ENCODE measurements at regions not wholly inside any gene's neighbourhood (a gene's known extent, or its start where the extent isn't known, plus 50 kb on each side); places are given as distances from the start of the nearest gene placed in this dataset.

GRCh38 chr21:22174746-22175145 is 1176.5 kb downstream of the NCAM2 start:
- DNase-seq, result no peak
- no peaks in the 10 kb centered on the region for H3F3A ChIP-seq (ENCODE audit: insufficient read depth, low read depth)
- no peaks in the 10 kb centered on the region for H4K20me1 ChIP-seq (ENCODE audit: insufficient read depth)
- H3K79me2 ChIP-seq (ENCODE audit: low read depth), result no peaks in the 10 kb centered on the region
- no peak overlapping the region for H3K27ac ChIP-seq
- H3K9me3 ChIP-seq (ENCODE audit: insufficient read depth, low read depth), result no peaks in the 10 kb centered on the region
- H3K27me3 ChIP-seq (ENCODE audit: insufficient read depth, low read depth), result no peaks in the 10 kb centered on the region
- BruUV-seq (replicated peaks), result no TSS peak
- H3K36me3 ChIP-seq (ENCODE audit: low read depth), result no peaks in the 10 kb centered on the region
- POLR2A ChIA-PET (ENCODE audit: unreplicated experiment), result no interaction called here
- H3K4me3 ChIP-seq, result no peak overlapping the region
- no peak overlapping the region for H3K4me2 ChIP-seq
- H3K9me2 ChIP-seq (ENCODE audit: insufficient read depth), result no peaks in the 10 kb centered on the region
- H3K4me1 ChIP-seq (replicated peaks; ENCODE audit: insufficient read depth), result no peaks in the 10 kb centered on the region
- TF ChIP-seq EZH2 (IDR thresholded peaks at IDR 0.05; ENCODE audit: low read depth), result no peak
- TF ChIP-seq CTCF (conservative IDR thresholded peaks at IDR 0.05), result no peak
- no peak overlapping the region for H2AFZ ChIP-seq
- intact Hi-C loops (cut with micrococcal nuclease; ENCODE audit: unreplicated experiment), result no loop called here
- CTCF ChIA-PET, result no interaction called here

DNA sequence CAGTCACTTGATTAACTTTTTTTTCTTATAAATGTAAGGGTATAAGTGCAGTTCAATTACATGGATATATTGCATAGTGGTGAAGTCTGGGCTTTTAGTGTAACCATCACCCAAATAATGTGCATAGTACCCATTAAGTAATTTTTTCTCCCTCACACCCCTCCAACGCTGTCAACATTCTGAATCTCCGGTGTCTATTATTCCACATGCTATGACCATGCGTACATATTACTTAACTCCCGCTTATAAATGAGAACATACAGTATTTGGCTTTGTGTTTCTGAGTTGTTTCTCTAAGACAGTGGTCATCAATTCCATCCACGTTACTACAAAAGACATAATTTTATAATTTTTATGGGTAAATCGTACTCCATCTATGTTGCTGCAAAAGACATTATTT is 1191.1 kb downstream of the NCAM2 start:
- H3K9me3 ChIP-seq (ENCODE audit: insufficient read depth, low read depth), result no peaks in the 10 kb centered on the region
- H3K4me2 ChIP-seq, result peak overlapping the region; percentile 91
- H3F3A ChIP-seq (ENCODE audit: insufficient read depth, low read depth), result no peaks in the 10 kb centered on the region
- no peaks in the 10 kb centered on the region for H4K20me1 ChIP-seq (ENCODE audit: insufficient read depth)
- intact Hi-C loops (cut with micrococcal nuclease; ENCODE audit: unreplicated experiment), result no loop called here
- H3K36me3 ChIP-seq (ENCODE audit: low read depth), result no peaks in the 10 kb centered on the region
- DNase-seq, result no peak
- no peak overlapping the region for H3K27ac ChIP-seq
- H3K79me2 ChIP-seq (ENCODE audit: low read depth), result peaks cover 15% of the 10 kb centered on the region
- H2AFZ ChIP-seq, result no peak overlapping the region
- ChIA-PET POLR2A (ENCODE audit: unreplicated experiment) (no interaction called here), CTCF (no interaction called here)
- no peaks in the 10 kb centered on the region for H3K27me3 ChIP-seq (ENCODE audit: insufficient read depth, low read depth)
- no TSS peak for BruUV-seq (replicated peaks)
- H3K4me1 ChIP-seq (replicated peaks; ENCODE audit: insufficient read depth), result 0 out of 2 replicates have a peak, but pooled peaks cover 3% of the 10 kb centered on the region
- no peaks in the 10 kb centered on the region for H3K9me2 ChIP-seq (ENCODE audit: insufficient read depth)
- peak overlapping the region; percentile 90; the same call in 1 of the 2 replicates for H3K4me3 ChIP-seq
- TF ChIP-seq CTCF (conservative IDR thresholded peaks at IDR 0.05) (no peak), EZH2 (IDR thresholded peaks at IDR 0.05; ENCODE audit: low read depth) (no peak)

DNA sequence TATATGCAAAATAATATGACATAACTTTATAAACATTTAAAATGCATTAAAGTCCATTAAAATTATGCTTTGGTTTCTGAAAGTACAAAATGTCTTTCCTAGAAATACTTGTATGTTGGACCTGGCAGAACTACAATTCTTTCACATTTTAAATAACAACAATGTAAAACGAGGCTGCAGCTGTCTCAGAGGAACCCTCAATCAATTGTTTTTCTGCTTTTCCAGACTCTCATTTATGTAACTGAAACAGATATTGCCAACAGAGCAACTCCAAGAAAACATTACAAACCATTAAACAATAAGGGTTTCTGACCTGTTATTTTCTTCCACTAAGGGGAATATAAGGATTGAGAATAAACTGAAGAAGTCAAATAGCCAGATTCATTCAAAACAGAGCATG is 1193.4 kb downstream of the NCAM2 start:
- intact Hi-C loops (cut with micrococcal nuclease; ENCODE audit: unreplicated experiment), result no loop called here
- Histone ChIP-seq H3K4me3 (no peak overlapping the region), H3K9me2 (ENCODE audit: insufficient read depth) (no peaks in the 10 kb centered on the region), H3K9me3 (ENCODE audit: insufficient read depth, low read depth) (no peaks in the 10 kb centered on the region), H3K79me2 (ENCODE audit: low read depth) (peaks cover 13% of the 10 kb centered on the region), H3K27me3 (ENCODE audit: insufficient read depth, low read depth) (no peaks in the 10 kb centered on the region), H3K36me3 (ENCODE audit: low read depth) (no peaks in the 10 kb centered on the region), H2AFZ (no peak overlapping the region; the same call in 1 of the 2 replicates), H3K4me2 (no peak overlapping the region), H3F3A (ENCODE audit: insufficient read depth, low read depth) (no peaks in the 10 kb centered on the region), H3K4me1 (replicated peaks; ENCODE audit: insufficient read depth) (0 out of 2 replicates have a peak, but pooled peaks cover 3% of the 10 kb centered on the region), H4K20me1 (ENCODE audit: insufficient read depth) (no peaks in the 10 kb centered on the region), H3K27ac (no peak overlapping the region)
- no peak for DNase-seq
- BruUV-seq (replicated peaks), result no TSS peak
- ChIA-PET CTCF (no interaction called here), POLR2A (ENCODE audit: unreplicated experiment) (no interaction called here)
- TF ChIP-seq CTCF (conservative IDR thresholded peaks at IDR 0.05) (no peak), EZH2 (IDR thresholded peaks at IDR 0.05; ENCODE audit: low read depth) (no peak)
